HG03039 (cell line): ENCODE measurements at regions not wholly inside any gene's neighbourhood (a gene's known extent, or its start where the extent isn't known, plus 50 kb on each side); places are given as distances from the start of the nearest gene placed in this dataset.
"Not testable (repeated sequence)": the region's sequence is repeated elsewhere in the genome, so short reads cannot be mapped to it uniquely, and the experiment has no call there.

ENCODE experiments used
- ATAC-seq: cut with Tn5 transposase; IDR thresholded peaks from one replicate; pipeline ENCODE4 v1.9.1; 2021; ENCODE audit warnings: mild to moderate bottlenecking, moderate library complexity; ENCODE audit not compliant: unreplicated experiment

DNA sequence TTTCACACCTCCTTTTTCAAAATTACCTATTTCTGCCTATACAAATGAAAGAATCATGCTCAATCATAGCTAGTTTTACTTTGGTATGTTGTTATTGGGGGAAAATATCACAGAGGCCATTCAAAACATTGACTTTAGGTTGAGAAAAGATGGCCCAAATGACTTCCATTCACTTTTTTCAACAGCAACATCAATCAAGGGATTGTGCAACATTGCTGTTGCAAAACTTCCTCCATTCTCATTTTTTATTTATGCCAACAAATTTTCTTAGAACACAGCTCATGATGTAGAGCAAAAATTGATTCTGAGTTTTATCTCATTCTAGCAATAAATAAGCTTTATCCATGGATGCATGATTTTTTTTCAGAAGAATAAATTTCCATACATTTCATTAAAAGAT lies 93.6 kb upstream of the RORB start:
- ATAC-seq: no peak

- ATAC-seq: no peak
Observed at GRCh38 chr9:74404620-74405019, 92.5 kb upstream of the RORB start.

GRCh38 chr9:74407166-74407565 lies 90.0 kb upstream of the RORB start:
- ATAC-seq: no peak

- no peak for ATAC-seq
Observed at GRCh38 chr9:74412236-74412979, 84.7 kb upstream of the RORB start.

GRCh38 chr9:74413876-74414275 lies 83.3 kb upstream of the RORB start:
- ATAC-seq: no peak

- ATAC-seq: no peak
Observed at GRCh38 chr9:74414325-74414724, 82.8 kb upstream of the RORB start.

DNA sequence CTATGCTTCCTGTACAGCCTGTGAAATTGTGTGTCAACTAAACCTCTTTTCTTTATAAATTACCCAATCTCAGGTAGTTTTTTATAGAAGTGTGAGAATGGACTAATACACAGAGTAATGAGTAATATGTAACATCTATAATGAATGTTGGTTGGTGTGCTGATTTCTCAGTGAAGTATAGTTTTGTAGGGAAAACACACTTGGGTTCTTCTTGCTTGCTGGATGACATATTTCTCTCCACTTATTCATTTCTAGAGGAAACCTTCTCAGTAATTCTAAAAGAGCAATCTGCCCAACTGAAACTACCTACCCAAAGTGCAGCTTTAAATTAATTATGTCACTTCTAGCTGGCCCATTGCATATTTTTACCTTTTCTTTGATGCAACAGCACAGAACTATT lies 81.1 kb upstream of the RORB start:
- ATAC-seq: no peak

DNA sequence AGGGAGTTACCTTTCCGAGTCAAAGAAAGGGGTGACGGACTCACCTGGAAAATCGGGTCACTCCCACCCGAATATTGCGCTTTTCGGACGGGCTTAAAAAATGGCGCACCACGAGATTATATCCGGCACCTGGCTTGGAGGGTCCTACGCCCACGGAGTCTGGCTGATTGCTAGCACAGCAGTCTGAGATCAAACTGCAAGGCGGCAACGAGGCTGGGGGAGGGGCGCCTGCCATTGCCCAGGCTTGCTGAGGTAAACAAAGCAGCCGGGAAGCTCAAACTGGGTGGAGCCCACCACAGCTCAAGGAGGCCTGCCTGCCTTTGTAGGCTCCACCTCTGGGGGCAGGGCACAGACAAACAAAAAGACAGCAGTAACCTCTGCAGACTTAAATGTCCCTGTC lies 72.6 kb upstream of the RORB start:
- ATAC-seq: not testable (repeated sequence)

- ATAC-seq: no peak
Observed at GRCh38 chr9:74431467-74431866, 65.7 kb upstream of the RORB start.

GRCh38 chr9:74443036-74443750 lies 53.9 kb upstream of the RORB start:
- no peak for ATAC-seq

DNA sequence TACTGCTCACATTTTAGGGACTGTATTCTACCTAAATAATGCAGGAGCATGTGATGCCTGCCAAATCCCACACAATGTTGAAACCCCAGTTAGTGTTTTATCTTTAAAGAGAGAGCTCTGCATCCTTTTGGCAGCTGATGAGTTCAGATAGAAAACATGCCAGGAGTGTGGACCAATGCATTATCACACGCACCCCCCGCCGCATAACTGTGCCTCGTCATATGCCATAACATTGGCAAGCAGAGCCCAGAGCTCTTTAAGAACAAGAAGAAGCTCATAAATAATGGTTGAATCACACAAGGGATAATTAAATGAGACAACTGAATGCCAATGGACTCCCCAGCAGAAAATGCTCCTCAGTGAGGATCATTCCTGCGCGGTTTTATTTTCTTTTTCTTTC lies 52.8 kb upstream of the RORB start:
- no peak for ATAC-seq
